COLO668 (cell line): ENCODE measurements at regions not wholly inside any gene's neighbourhood (a gene's known extent, or its start where the extent isn't known, plus 50 kb on each side); places are given as distances from the start of the nearest gene placed in this dataset.

ENCODE experiments used
- DNase-seq: peaks from one replicate; lab custom pipeline; 2025; ENCODE audit not compliant: unreplicated experiment; lab: John Stamatoyannopoulos, UW

DNA sequence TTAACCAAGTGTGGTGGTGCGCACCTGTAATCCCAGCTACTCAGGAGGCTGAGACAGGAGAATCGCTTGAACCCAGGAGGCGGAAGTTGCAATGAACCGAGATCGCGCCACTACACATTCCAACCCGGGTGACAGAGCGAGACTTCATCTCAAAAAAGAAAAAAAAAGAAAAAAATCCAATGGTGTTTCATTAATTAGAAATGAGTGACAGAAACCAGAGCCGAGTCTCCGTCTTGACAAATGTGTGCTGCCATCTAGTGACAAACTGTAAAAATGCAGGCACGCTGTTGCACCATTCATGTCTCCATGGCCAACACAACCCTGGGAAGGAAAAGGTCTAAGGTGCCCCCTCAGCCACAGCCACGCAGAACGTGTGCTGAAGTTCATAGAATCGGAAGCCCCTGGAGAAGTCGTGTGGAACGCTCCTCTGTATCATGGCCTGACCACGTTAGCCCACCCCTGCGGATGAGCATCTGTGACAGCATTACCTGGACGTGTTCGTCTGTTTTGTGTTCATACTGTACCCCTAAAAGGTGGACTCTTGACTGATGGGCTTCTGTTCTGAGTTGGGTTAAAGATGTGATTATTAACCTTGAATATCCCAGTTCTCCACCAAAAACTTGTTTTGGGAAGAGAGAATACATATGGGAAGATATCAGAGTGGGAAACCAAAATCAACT, 94.9 kb downstream of the LYZL2 start:
- DNase-seq, result peak; percentile 43

- no peak for DNase-seq
Measured at GRCh38 chr10:30531751-30532530, 97.6 kb downstream of the LYZL2 start.

DNA sequence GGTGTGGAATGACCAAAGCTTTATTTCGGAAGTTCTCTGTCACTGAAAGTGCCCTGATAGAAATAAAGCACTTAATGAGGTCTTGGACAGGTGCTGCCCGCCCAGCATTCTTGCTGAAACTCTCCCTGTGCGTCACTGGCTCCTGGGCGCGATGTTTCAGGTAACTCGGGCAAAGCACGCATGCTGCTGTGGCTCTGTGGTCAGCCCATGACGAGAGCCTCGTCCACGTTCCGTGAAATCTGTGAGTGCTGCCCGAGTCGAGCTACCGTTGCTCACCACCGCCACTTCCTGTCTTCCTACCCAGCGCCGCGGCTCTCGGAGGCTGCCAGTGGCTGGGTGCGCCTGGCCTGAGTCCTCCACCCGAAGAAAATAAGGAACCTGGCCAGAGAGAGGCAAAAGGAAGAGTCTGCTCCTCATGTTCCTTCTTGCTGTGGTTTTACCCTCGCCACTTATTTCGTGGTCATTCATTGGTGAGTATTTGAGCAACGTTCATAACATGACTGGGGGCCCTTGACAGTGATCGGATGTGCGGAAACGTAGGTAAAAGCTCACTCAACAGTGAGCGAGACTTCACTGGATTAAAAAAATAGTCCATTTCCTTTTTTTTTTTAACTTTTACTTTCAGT, 95.5 kb downstream of the MAP3K8 start:
- DNase-seq, result no peak

- DNase-seq, result no peak
Measured at GRCh38 chr10:30528429-30528786, 94.4 kb downstream of the MAP3K8 start.

- DNase-seq, result no peak
Measured at GRCh38 chr10:30527623-30528428, 93.8 kb downstream of the MAP3K8 start.

GRCh38 chr10:30522661-30523078, 88.7 kb downstream of the MAP3K8 start:
- peak; percentile 11 for DNase-seq

- DNase-seq, result no peak
Measured at GRCh38 chr10:30518907-30519306, 84.9 kb downstream of the MAP3K8 start.
